Heart left ventricle (tissue), 16 donors: ENCODE measurements at regions not wholly inside any gene's neighbourhood (a gene's known extent, or its start where the extent isn't known, plus 50 kb on each side); places are given as distances from the start of the nearest gene placed in this dataset.
"Not testable (repeated sequence)": the region's sequence is repeated elsewhere in the genome, so short reads cannot be mapped to it uniquely, and the experiment has no call there.

Experiments used
- ATAC-seq, 4 donors: fragments of 200-7000 bp; cut with Tn5 transposase; one replicate each; pipeline ENCODE4 v1.9.1; 2020 to 2022; ENCODE audit warnings: moderate library complexity in 4 of 4, mild to moderate bottlenecking in 3 of 4, moderate number of reproducible peaks in 1 of 4
- DNase-seq, 5 donors: peaks; one replicate each; pipeline ENCODE4 v3.0.0-alpha.2; 2020
- H3K27ac ChIP-seq, 12 donors: fragments of 200-600 bp; sonication (generic) in 4 of 12; one replicate each; pipeline versions ENCODE4 v1.5.0 to v1.8.0; 2016 to 2022; ENCODE audit warnings: mild to moderate bottlenecking in 2 of 12
- H3K27me3 ChIP-seq, 9 donors: fragments of 200-600 bp; sonication (generic) in 2 of 9; one replicate each; pipeline versions ENCODE4 v1.5.1 to v1.8.0; 2016 to 2022; ENCODE audit warnings: mild to moderate bottlenecking in 3 of 9
- H3K36me3 ChIP-seq, 9 donors: fragments of 200-600 bp; sonication (generic) in 2 of 9; one replicate each; pipeline versions ENCODE4 v1.5.0 to v1.8.0; 2018 to 2022; ENCODE audit warnings: mild to moderate bottlenecking in 2 of 9
- H3K4me1 ChIP-seq, 12 donors: fragments of 200-600 bp; sonication (generic) in 4 of 12; one replicate each; pipeline versions ENCODE4 v1.5.0 to v1.8.0; 2016 to 2022; ENCODE audit warnings: mild to moderate bottlenecking in 3 of 12
- H3K4me3 ChIP-seq, 12 donors: fragments of 200-600 bp; sonication (generic) in 4 of 12; one replicate each; pipeline versions ENCODE4 v1.5.0 to v1.8.0; 2017 to 2022; ENCODE audit warnings: mild to moderate bottlenecking in 9 of 12, moderate library complexity in 4 of 12
- H3K9me3 ChIP-seq, 12 donors: fragments of 200-600 bp; sonication (generic) in 4 of 12; one replicate each; pipeline versions ENCODE4 v1.5.0 to v1.8.0; 2016 to 2022; ENCODE audit warnings: mild to moderate bottlenecking in 1 of 12
- CTCF ChIP-seq, 12 donors: fragments of 200-600 bp; sonication (generic) in 4 of 12; IDR thresholded peaks; one replicate each; pipeline versions ENCODE4 v1.5.0 to v1.8.0; 2018 to 2022; ENCODE audit warnings: antibody characterized with exemption in 12 of 12, mild to moderate bottlenecking in 5 of 12
- POLR2A ChIP-seq, 2 donors: fragments of 450-650 bp; IDR thresholded peaks; one replicate each; pipeline ENCODE4 v1.6.1; 2017; ENCODE audit warnings: antibody characterized with exemption in 2 of 2, mild to moderate bottlenecking in 2 of 2, moderate library complexity in 2 of 2
- WGBS, 4 donors: extraction: QIAGEN DNeasy Blood & Tissue Kit in 2 of 4; methylation state at CpG; one replicate each; pipeline versions ENCODE4 v1.1.5 to v1.1.7; 2013 to 2018; 5-methylcytosine and 5-hydroxymethylcytosine counted together
- intact Hi-C, 10 donors: fragments of 100-400 bp; cut with DNase I; formaldehyde crosslinking; loops; one replicate each; pipeline versions ENCODE4 v1.11.1 to v1.14.2; 2022
- donor health status: ischemic (EF 13 %, LVEDD 7.1; RV severe dilation, severe dysfunction).
- donor health status: healthy with polysubstance abuse.
- donor health status: DM: no; HTN: yes; CAD: no.
- donor health status: DM: no; HTN: no; CAD: no.
- donor health status: ischemic (EF 25% LVEDD 6.9; RV normal size, moderate dysfunction).
- donor health status: ischemic (EF 25% LVEDD 5.7; RV mildly dilated, moderate dysfunction).
- donor health status: healthy.
- donor health status: DM: yes; HTN: yes; CAD: no.
- donor health status: ischemic (EF 35%, LVEDD 5.7; RV mildly dilated, moderate dysfunction).
- donor health status: nonischemic (EF 11% LVEDD 7.7; RV severe dilation, severe dysfunction).
- donor health status: DM: yes; HTN: yes; CAD: no.
- donor health status: PGD.
- donor health status: ischemic (EF 29% LVEDD 5.4; RV normal size, mild dysfunction).
- donor health status: nonischemic (EF 23%, LVEDD 6.1; RV moderate dilation, normal function).

- 83 to 95% (median 89%) methylated on average over 3 to 4 of the region's 7 CpGs; no CpG with 5 or more reads in 1 of the 4 donors for WGBS, 4 donors
- H3K9me3 ChIP-seq, result not testable (repeated sequence)
Measured at GRCh38 chrX:141520750-141521149, 63.8 kb downstream of the SPANXA1 start.

DNA sequence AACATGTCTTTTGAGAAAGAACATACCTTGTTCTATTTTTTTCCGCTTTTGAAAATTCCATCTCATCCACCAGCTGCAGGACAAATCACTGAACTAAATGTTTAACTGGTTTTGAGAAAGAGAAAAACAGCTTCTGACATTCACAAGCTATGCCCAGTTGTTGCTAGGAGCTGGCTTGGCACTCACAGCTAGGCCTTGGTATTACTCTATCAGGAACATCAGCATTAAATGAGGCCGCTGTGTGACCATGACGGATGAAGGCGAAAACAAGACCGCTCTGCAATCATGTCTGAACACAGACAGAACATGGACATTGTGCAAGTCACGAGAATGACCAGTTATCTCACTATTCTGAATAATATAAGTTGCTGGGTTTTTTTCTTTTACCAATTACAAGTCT, 108.8 kb downstream of the SPANXA1 start:
- H3K27ac ChIP-seq, H3K4me3 ChIP-seq, DNase-seq, intact Hi-C loops, H3K27me3 ChIP-seq, H3K4me1 ChIP-seq, ATAC-seq, H3K9me3 ChIP-seq, H3K36me3 ChIP-seq: not testable (repeated sequence)
- WGBS, 4 donors, result 72 to 92% methylated on average over 3 to 5 of the region's 6 CpGs; no CpG with 5 or more reads in 2 of the 4 donors

More at GRCh38 chrX:141520750-141521149, 63.8 kb downstream of the SPANXA1 start:
- H3K4me1 ChIP-seq, intact Hi-C loops, H3K36me3 ChIP-seq, H3K27me3 ChIP-seq, H3K27ac ChIP-seq, ATAC-seq, H3K4me3 ChIP-seq, DNase-seq: not testable (repeated sequence)

DNA sequence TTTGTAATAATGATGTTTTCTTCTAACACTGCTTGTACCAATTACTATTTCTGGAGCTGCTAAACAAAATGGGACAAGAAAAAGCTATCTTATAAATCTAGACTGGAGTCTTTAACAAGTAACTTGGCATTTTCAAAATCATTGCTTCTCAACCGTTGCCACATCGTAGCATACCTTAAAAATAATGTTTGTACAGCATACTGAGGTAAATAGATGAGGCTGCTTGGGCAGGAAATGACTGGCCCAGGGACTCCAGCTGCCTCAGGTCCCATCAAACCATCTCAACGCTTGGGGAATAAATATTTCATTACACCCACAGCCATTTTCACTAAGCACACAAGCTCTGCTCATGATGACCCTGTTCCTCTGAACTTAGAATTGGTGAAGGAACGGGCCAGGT, 115.1 kb downstream of the SPANXA1 start:
- H3K36me3 ChIP-seq, result no peaks in the 10 kb centered on the region
- intact Hi-C loops, result no loop called here
- DNase-seq (no peak), ATAC-seq (no peak)
- no peak overlapping the region for H3K27ac ChIP-seq
- H3K4me3 ChIP-seq, result no peak overlapping the region
- H3K4me1 ChIP-seq, result no peaks in the 10 kb centered on the region
- TF ChIP-seq CTCF (IDR thresholded peaks at IDR 0.05) (no peak), POLR2A (IDR thresholded peaks at IDR 0.05) (no peak)
- peaks cover 0 to 2% (median 0%) of the 10 kb centered on the region in 9 donors for H3K27me3 ChIP-seq
- H3K9me3 ChIP-seq, result no peaks in the 10 kb centered on the region
- WGBS, 4 donors, result 55 to 71% (median 67%) methylated on average over 4 of the region's 4 CpGs

- Histone ChIP-seq H3K27ac (no peak overlapping the region), H3K27me3 (peaks cover 0 to 2% (median 0%) of the 10 kb centered on the region in 9 donors), H3K36me3 (no peaks in the 10 kb centered on the region), H3K4me3 (no peak overlapping the region), H3K4me1 (no peaks in the 10 kb centered on the region), H3K9me3 (no peaks in the 10 kb centered on the region)
- WGBS, 4 donors, result 15 to 38% (median 30%) methylated on average over 1 of the region's 1 CpG
- TF ChIP-seq CTCF (IDR thresholded peaks at IDR 0.05) (no peak), POLR2A (IDR thresholded peaks at IDR 0.05) (no peak)
- DNase-seq (no peak), ATAC-seq (no peak)
- intact Hi-C loops, result no loop called here
Measured at GRCh38 chrX:141468940-141469339, 115.6 kb downstream of the SPANXA1 start.

GRCh38 chrX:141467442-141467841, 117.1 kb downstream of the SPANXA1 start:
- TF ChIP-seq POLR2A (IDR thresholded peaks at IDR 0.05) (no peak), CTCF (IDR thresholded peaks at IDR 0.05) (peak in 2 of 12 donors; percentile 20 to 39)
- Histone ChIP-seq H3K27me3 (peaks cover 0 to 2% (median 0%) of the 10 kb centered on the region in 9 donors), H3K27ac (no peak overlapping the region), H3K36me3 (no peaks in the 10 kb centered on the region), H3K4me3 (no peak overlapping the region), H3K4me1 (no peaks in the 10 kb centered on the region), H3K9me3 (no peaks in the 10 kb centered on the region)
- intact Hi-C loops, result no loop called here
- ATAC-seq (no peak), DNase-seq (no peak)
- 75 to 86% (median 83%) methylated on average over 4 of the region's 4 CpGs for WGBS, 4 donors
